Left colon (tissue), 2 donors: ENCODE measurements at regions not wholly inside any gene's neighbourhood (a gene's known extent, or its start where the extent isn't known, plus 50 kb on each side); places are given as distances from the start of the nearest gene placed in this dataset.

Source experiments
- ATAC-seq: fragments of 200-7000 bp; cut with Tn5 transposase; one replicate; pipeline ENCODE4 v1.9.1; 2020; ENCODE audit warnings: mild to moderate bottlenecking, moderate library complexity
- DNase-seq, 2 donors: peaks; one replicate each; pipeline ENCODE4 v3.0.0-alpha.2; 2020
- intact Hi-C, 2 donors: fragments of 100-400 bp; cut with DNase I in 1 of 2; cut with micrococcal nuclease in 1 of 2; formaldehyde crosslinking; loops; one replicate each; pipeline versions ENCODE4 v1.11.2 to v1.14.0; 2022; cut with DNase I, micrococcal nuclease
- donor health status: DM: no; HTN: no; CAD: no.
- donor health status: DM: yes; HTN: yes; CAD: no.

DNA sequence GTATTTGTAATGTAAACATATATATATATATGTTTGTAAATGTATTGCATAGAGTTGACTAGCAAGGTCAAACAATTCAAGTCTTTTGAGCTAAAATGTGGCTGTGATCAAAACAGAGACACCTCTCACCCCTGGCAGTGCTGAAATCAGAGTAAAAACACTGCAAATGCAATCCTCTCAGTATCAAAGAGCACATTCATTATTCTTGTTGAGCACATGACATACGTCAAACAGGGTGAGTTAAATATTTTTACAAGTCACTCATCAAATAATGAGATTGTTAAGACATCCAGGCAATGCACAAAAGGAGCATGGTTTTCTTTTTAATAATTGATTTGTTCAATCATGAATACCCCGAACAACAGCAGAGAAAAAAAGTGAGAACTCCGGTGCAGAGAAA lies 114.1 kb upstream of the KCNIP4 start:
- ATAC-seq, result no peak
- DNase-seq, result no peak
- intact Hi-C loops, result no loop called here

DNA sequence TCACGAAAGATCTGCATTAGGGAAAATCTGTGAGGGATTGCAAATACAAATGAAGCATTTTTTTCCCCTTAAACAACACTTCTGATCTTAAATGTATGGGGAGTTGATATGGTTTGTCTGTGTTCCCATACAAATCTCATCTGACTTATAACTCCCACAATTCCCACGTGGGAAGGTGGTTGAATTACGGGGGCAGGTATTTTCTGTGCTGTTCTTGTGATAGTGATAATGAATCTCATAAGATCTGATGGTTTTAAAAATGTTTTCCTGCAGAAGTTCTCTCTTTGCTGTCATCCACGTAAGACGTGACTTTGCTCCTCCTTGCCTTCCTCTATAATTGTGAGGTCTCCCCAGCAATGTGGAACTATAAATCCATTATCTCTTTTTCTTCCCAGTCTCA lies 107.4 kb upstream of the KCNIP4 start:
- ATAC-seq (no peak), DNase-seq (no peak)
- intact Hi-C loops, result no loop called here

DNA sequence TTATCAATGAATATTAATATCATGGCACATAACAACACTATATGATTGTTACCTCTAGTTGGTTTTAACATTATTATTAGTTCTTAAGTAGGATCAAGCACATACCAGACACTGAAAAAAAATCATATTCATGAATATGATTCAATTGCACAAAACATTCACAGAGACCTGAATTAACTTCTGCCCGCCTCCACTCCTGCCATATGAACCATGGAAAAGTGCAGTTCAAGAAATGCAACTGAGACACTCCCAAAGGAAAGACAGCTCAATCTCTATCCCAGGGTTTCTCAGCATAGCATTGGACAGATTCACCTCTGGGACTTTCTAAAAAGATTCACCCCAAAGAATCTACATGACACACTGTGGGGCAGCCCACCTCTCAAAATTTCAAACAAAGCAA lies 103.5 kb upstream of the KCNIP4 start:
- DNase-seq (no peak), ATAC-seq (no peak)
- intact Hi-C loops, result no loop called here

DNA sequence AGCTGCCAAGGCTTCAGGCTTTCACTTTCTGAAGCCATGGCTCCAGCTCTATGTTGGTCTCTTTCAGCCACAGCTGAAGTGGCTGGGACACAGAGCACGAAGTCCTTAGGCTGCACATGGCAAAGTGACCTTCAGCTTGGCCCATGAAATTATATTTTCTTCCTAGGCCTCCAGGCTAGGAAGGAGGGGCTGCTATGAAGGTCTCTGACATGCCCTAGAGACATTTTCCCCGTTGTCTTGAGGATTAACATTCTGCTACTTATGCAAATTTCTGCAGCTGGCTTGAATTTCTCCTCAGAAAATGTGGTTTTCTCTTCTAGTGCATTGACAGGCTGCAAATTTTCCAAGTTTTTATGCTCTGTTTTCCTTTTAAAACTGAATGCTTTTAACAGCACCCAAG lies 99.8 kb upstream of the KCNIP4 start:
- DNase-seq, result no peak
- intact Hi-C loops, result no loop called here
- no peak for ATAC-seq

DNA sequence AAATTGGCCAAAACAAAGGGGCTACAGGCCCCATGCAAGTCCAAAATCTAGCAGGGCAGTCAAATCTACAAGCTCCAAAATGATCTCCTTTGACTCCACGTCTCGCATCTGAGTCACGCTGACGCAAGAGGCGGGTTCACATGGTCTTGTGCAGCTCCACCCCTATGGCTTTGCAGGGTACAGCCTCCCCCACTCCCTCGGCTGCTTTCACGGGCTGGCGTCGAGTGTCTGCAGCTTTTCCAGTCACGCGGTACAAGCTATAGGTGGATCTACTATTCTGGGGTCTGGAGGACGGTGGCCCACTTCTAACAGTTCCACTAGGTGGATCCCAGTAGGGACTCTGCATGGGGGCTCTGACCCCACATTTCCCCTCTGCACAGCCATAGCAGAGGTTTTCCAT lies 99.2 kb upstream of the KCNIP4 start:
- ATAC-seq, result no peak
- intact Hi-C loops, result no loop called here
- no peak for DNase-seq

DNA sequence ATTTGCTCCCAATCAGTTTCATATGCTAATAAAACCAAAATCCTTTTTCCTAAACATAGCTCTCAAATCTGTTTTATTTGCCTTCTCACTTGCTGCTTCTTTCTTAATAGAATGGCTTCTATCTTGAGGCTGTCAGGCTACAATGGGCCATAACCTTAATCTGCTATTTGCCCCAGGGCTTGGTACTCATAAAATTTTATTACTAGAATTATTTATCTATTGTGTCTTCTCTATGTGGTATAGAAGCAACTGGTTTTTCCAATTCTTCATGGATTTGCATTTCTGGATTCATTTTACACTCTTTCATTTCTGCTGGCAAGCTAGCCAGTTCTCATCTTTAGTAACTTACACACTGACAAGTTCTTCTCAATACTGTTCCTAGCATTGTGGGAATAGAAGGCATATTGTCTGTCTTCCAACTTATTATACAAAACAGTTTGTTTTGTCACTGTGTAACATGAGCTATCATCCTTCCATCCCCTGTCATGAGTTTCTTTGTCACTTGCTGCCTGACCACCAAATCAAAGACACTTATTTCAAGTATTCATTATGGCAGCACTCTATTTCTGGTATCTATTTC lies 96.6 kb upstream of the KCNIP4 start:
- no peak for DNase-seq
- intact Hi-C loops, result no loop called here
- ATAC-seq, result no peak

DNA sequence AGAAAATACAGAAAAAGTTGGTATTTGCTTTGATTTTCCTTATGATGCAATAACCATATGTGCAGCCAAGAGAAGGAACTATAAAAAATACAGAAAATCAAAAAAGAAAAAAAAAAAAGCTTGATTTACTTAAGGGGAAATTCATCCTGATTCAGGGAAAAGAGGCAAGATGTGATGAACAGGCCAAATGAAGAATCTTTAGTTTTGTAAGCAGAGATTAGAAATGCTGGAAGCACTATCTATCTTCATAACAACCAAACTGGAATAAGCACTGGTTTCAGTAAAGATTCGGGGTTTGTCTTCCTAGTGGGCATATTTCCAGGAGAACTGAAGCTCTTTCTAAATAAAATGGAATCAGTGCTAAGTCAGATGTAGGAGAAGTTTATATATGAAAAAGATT lies 82.9 kb upstream of the KCNIP4 start:
- DNase-seq (no peak), ATAC-seq (no peak)
- intact Hi-C loops, result no loop called here

DNA sequence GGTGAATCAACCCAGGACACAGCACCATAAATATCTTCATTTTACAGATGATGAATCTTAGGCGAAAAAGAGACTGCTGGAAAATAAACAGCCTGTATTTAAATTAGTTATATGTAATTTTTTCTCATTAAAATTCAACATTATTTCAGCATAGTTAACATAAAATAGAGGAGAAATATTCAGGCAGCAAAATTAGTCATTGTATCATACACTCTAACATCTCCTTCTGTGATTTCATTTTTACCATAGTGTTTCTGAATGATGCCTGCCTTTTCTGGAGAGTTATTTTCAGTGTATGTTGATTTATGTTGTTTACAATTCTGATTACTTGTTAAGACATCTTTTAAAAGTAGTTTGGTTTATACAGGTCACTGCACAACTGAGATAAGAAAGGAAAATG lies 82.3 kb upstream of the KCNIP4 start:
- intact Hi-C loops, result no loop called here
- no peak for ATAC-seq
- no peak for DNase-seq

DNA sequence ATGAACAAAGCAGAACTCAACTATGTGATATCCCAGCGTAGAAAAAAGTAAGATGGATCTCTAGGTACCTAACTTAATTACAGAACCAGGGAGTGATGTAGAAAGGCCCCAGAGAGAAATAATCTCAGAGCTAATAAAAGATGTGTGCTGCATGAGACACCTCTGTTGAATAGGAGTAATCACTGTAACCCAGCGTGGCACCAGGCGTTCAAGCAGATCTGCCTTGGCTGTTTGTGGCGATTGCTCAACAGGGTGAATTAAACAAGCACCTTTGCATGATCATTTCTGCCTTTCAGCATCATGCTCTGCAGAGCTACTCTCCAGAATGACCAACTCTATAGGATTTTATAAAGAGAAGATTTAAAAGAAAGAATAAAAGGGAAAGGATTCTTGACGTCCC lies 81.7 kb upstream of the KCNIP4 start:
- ATAC-seq (no peak), DNase-seq (no peak)
- intact Hi-C loops, result no loop called here

DNA sequence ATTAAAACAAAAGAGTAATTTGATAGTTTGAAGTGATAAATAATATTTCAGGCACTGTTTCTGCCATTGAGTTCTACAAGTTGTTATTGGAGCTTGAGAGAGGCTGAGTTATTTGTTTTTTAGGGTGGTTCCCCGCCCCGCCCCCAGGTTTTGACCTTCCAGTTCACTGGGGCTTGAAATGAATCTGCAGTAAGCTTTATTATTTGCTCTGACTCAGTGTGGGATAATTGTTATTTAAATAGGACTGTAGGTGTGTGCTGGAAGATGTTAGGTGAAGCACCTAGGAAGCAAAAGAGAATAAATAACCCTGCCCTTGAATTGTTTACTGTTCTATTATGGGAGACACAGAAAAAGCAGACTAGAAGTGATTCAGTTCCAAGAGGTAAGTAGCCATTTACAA lies 81.2 kb upstream of the KCNIP4 start:
- intact Hi-C loops, result no loop called here
- peak in 1 of 2 donors; percentile 14 for DNase-seq
- ATAC-seq, result peak; percentile 58

DNA sequence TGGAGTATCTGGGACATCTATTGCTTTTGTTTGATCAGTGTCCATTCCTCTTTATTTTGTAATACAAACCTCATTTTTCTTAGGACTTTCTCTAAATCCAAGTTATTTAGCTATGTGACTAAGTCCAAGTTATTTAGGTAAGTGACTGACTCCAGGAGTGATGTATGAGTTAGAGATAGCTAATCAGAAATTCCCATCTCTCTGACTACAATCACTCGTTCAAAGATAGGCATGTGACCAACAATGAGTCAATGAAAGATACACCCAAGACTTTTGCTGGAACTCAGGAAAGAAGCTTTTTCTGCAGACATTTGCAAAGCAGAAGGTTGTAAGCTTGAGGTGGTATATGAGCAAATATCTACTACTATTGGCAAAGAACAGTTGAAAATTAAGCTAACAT lies 72.5 kb upstream of the KCNIP4 start:
- no peak for ATAC-seq
- intact Hi-C loops, result no loop called here

DNA sequence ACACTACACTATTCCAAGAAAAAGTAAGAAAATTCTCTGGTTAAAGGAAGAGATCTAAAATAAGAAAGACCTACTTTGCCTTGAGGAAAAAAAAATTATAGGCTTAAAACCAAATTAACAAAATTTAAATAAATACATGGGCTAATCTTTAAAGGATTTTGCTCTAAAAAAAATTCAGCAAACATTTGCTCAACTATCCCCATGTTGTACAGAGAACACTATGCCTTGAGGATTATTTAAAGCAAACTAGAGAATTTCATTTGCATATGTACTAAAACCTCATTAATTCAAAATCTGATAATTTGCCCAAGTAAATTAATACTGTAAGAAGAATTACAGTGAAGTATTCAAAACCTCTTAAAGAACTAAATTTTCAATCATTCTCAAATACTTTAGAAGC lies 71.6 kb upstream of the KCNIP4 start:
- intact Hi-C loops, result no loop called here
- ATAC-seq, result no peak
- no peak for DNase-seq

More for the DNA sequence above, 72.5 kb upstream of the KCNIP4 start:
- no peak for DNase-seq

DNA sequence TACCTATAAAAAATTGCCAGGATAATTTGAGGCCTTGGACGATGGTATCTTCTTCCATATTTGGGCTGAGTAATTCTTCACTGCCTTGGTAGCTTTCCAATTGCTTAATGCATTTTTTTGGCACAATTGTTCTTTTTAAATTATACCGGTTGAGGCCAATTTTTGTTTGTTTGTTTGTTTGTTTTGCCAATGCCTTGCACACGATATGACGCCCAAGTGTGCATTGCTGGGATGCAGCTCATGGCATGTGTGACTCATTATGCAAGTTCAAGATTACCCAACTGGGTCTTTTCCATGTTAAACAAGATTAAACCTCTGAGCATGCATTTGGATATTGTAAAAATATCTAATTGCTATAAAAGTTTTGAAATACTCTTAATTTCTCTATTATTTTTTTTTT lies 71.1 kb upstream of the KCNIP4 start:
- intact Hi-C loops, result no loop called here
- ATAC-seq (no peak), DNase-seq (no peak)

DNA sequence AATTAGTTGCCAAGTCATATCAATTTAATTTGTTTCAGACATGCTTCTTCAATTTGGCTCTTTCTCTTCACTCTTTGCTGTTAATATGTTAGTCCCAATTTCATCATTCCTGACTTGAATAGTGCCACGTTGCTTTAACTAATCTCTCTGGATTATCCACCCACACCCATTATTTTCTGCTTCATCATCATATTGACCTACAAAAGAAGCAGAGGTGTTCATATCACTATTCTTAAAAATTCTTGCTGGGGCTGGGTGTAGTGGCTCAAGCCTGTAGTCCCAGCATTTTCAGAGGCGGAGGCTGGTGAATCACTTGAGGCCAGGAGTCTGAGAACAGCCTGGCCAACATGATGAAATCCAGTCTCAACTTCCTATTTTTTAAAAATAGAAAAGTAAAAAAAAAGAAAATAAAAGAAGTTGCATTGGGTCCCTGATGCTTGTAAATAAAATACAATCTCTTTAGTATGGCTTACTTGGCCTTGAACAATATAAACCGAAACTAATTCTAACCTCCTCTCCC lies 65.7 kb upstream of the KCNIP4 start:
- intact Hi-C loops, result no loop called here
- ATAC-seq, result no peak

DNA sequence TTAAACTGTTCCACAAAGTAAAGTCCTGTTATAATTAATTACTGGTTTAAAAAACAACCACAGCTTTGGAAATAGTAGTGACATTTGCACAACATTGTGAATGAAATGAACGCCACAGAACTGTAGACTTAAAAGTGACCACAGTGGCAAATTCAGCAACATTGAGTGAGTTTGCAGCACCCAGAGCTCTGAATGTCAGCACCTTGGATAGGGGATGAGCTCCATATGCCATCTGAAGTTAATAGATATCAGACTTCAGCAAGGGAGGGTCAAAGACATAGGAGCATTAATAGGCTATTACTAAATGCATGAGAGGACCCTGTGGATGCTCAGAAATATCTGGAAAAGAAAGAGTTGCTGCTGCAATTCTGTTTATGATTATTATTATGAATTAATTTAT lies 55.3 kb upstream of the KCNIP4 start:
- intact Hi-C loops, result no loop called here
- no peak for DNase-seq
- ATAC-seq, result no peak

More for the DNA sequence above, 65.7 kb upstream of the KCNIP4 start:
- DNase-seq, result no peak
